Breast epithelium (tissue), 4 donors: ENCODE measurements at regions not wholly inside any gene's neighbourhood (a gene's known extent, or its start where the extent isn't known, plus 50 kb on each side); places are given as distances from the start of the nearest gene placed in this dataset.

Experiments used
- DNase-seq, 2 donors: peaks; one replicate each; pipeline ENCODE4 v3.0.0-alpha.2; 2019; ENCODE audit warnings: low spot score in 2 of 2
- H3K27ac ChIP-seq, 2 donors: fragments of 200-600 bp; sonication (generic) in 1 of 2; one replicate each; pipeline ENCODE4 v1.5.1; 2016 to 2019; ENCODE audit warnings: mild to moderate bottlenecking in 1 of 2
- H3K27me3 ChIP-seq, 2 donors: fragments of 200-600 bp; sonication (generic) in 1 of 2; one replicate each; pipeline versions ENCODE4 v1.5.1 to v1.6.0; 2017 to 2019; ENCODE audit warnings: control low read depth in 1 of 2, mild to moderate bottlenecking in 1 of 2
- H3K36me3 ChIP-seq: fragments of 200-600 bp; one replicate; pipeline ENCODE4 v1.5.1; 2019
- H3K4me1 ChIP-seq, 2 donors: fragments of 200-600 bp; sonication (generic); one replicate each; pipeline ENCODE4 v1.5.1; 2016 to 2019; ENCODE audit warnings: control low read depth in 1 of 2
- H3K4me3 ChIP-seq, 3 donors: fragments of 200-600 bp; sonication (generic); 1 replicate in 2 of 3; 2 replicates in 1 of 3; pipeline ENCODE4 v1.5.1; 2016 to 2019; ENCODE audit warnings: mild to moderate bottlenecking in 3 of 3, moderate library complexity in 2 of 3
- H3K9me3 ChIP-seq, 2 donors: fragments of 200-600 bp; sonication (generic) in 1 of 2; one replicate each; pipeline ENCODE4 v1.5.1; 2016 to 2019; ENCODE audit warnings: control low read depth in 1 of 2
- CTCF ChIP-seq, 3 donors: fragments of 450-650 bp; IDR thresholded peaks; one replicate each; pipeline ENCODE4 v1.5.1; 2016 to 2017; ENCODE audit warnings: antibody characterized with exemption in 3 of 3, mild to moderate bottlenecking in 3 of 3, moderate library complexity in 3 of 3
- POLR2A ChIP-seq: fragments of 450-650 bp; IDR thresholded peaks from one replicate; pipeline ENCODE4 v1.6.1; 2016; ENCODE audit warnings: antibody characterized with exemption, mild to moderate bottlenecking, moderate library complexity
- POLR2AphosphoS5 ChIP-seq, 3 donors: sonication (generic); formaldehyde crosslinking; IDR thresholded peaks; one replicate each; pipeline ENCODE4 v1.6.1; 2017; ENCODE audit warnings: antibody characterized with exemption in 3 of 3
- intact Hi-C: fragments of 100-400 bp; cut with DNase I; formaldehyde crosslinking; loops from one replicate; pipeline ENCODE4 v1.15.1; 2023; ENCODE audit warnings: low total_unique reads

DNA sequence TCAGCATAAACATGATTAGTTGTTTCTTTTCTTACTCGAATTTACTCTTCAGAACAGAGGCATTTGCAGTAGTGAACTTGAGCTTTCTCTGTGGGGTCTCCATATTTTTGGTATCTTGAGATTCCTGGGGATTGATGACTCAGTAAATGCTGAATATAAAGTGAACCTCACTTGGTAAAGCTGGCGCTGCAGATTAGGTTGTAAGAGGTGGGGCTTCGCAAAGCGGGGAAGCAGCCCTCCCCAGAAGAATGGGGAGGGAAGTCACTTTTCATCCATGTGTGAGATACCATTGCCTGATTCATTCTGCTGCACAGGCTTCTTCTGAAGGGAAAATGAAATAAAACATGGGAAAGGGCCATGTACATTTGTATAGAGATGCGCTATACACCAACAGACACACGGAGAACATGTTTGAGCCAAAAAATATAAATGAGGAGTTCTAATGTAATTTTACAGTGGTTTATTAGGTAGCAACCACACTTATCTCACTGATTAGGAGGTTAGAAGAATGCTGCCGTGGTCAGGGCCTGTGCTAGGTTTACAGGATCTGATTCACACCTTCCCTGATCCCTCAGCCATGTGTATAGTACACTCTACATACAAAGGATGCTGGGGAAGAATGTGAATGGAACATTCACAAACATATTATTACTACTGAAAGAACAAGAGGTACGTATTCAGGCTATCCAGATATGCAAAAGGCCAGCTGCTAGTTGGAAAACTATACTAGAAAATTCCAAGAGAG lies 63.5 kb downstream of the DNTTIP2 start:
- Histone ChIP-seq H3K27me3 (no peaks in the 10 kb centered on the region), H3K4me1 (no peaks in the 10 kb centered on the region), H3K4me3 (no peak overlapping the region), H3K9me3 (no peaks in the 10 kb centered on the region), H3K27ac (no peak overlapping the region), H3K36me3 (no peaks in the 10 kb centered on the region)
- TF ChIP-seq POLR2AphosphoS5 (IDR thresholded peaks at IDR 0.05) (no peak), CTCF (IDR thresholded peaks at IDR 0.05) (no peak), POLR2A (no peak)
- DNase-seq = no peak
- intact Hi-C loops = loop anchor here (10.0 kb wide), 1 partner anchor 191 kb away; no protein-coding TSS in a partner anchor

GRCh38 chr1:93814795-93815340 lies 64.1 kb downstream of the DNTTIP2 start:
- Histone ChIP-seq H3K36me3 (no peaks in the 10 kb centered on the region), H3K4me1 (no peaks in the 10 kb centered on the region), H3K9me3 (no peaks in the 10 kb centered on the region), H3K27me3 (no peaks in the 10 kb centered on the region), H3K27ac (no peak overlapping the region), H3K4me3 (no peak overlapping the region)
- intact Hi-C loops = loop anchor here (10.0 kb wide), 1 partner anchor 190 kb away; no protein-coding TSS in a partner anchor
- DNase-seq = no peak
- TF ChIP-seq CTCF (IDR thresholded peaks at IDR 0.05) (no peak), POLR2A (no peak), POLR2AphosphoS5 (IDR thresholded peaks at IDR 0.05) (no peak)

DNA sequence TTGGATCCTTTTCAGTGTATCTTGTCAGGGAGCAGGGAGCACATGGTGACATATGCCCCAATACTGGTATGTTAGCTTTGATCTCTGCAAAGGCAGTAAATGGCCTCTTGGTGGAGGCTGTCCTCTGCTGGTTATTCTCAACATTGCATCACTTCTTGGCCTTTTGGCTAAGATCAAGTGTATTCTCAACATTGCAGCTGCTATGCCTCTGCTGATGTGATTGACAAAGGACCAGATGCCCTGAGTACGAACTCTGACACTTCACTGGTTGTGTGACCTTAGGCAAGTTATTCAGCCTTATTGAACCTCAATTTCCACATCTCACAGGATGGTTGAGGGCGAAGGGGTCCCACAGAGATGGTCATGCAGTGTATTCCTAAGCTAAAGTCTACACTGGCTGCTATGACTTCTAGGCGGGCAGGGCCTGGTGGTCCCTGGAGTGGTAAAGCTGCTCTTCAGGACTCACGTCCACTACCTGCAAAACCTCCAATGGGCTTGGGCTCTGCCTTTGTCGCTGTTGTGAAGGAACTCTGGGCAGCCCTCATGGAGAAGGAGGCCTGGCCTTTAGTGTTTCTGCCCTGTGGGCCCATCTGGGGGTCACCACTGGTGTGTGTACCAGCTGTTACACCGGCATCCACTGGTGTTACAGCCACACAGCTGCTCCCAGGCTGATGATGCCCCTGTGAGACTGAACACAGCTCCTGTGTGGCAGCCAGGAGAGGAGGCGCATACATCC lies 64.8 kb downstream of the DNTTIP2 start:
- intact Hi-C loops = loop anchor here (10.0 kb wide), 1 partner anchor 189 kb away; no protein-coding TSS in a partner anchor
- H3K4me1 ChIP-seq = no peaks in the 10 kb centered on the region
- no peaks in the 10 kb centered on the region for H3K36me3 ChIP-seq
- H3K27me3 ChIP-seq = no peaks in the 10 kb centered on the region
- H3K27ac ChIP-seq = no peak overlapping the region
- H3K4me3 ChIP-seq = no peak overlapping the region
- TF ChIP-seq POLR2A (no peak), POLR2AphosphoS5 (IDR thresholded peaks at IDR 0.05) (peak in 2 of 3 donors; percentile 66 to 82), CTCF (IDR thresholded peaks at IDR 0.05) (peak; percentile 92 to 99 (median 98))
- H3K9me3 ChIP-seq = no peaks in the 10 kb centered on the region
- peak in 1 of 2 donors; percentile 66 for DNase-seq

DNA sequence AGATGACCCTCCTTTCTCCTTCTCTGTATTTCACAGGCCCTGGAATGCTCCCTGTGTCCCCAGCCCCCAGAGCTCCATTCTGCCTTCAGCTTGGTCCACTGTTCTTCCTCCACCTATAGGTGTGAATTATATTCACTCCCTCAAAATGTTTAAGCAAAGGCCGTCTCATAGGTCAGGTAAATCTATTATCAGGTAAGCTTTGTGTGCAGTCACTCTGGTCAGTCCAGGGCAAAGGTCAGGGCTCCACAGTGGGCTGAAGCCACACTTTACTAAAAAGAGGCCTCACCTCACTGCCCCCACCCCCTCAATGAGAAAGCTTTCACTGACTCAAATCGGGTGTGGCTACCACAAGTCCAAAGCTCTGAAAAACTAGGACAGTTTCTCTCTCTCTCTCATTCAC lies 65.9 kb downstream of the DNTTIP2 start:
- no peak overlapping the region for H3K27ac ChIP-seq
- intact Hi-C loops = loop anchor here (2.0 to 10.0 kb wide), 2 partner anchors 70 to 188 kb away; no protein-coding TSS in a partner anchor

More for the DNA sequence above, 65.9 kb downstream of the DNTTIP2 start:
- no peaks in the 10 kb centered on the region for H3K27me3 ChIP-seq
- no peak for DNase-seq
- H3K4me3 ChIP-seq = no peak overlapping the region
- TF ChIP-seq POLR2AphosphoS5 (IDR thresholded peaks at IDR 0.05) (no peak), CTCF (IDR thresholded peaks at IDR 0.05) (no peak), POLR2A (no peak)
- H3K4me1 ChIP-seq = no peaks in the 10 kb centered on the region
- no peaks in the 10 kb centered on the region for H3K9me3 ChIP-seq
- H3K36me3 ChIP-seq = no peaks in the 10 kb centered on the region
